ENCODE measurements at regions not wholly inside any gene's neighbourhood (a gene's known extent, or its start where the extent isn't known, plus 50 kb on each side); places are given as distances from the start of the nearest gene placed in this dataset.
"Not testable (repeated sequence)": the region's sequence is repeated elsewhere in the genome, so short reads cannot be mapped to it uniquely, and the experiment has no call there.

GRCh38 chr20:58037631-58038030 lies 190.8 kb downstream of the ANKRD60 start:
- Histone ChIP-seq H3K9me2 (replicated peaks; ENCODE audit: insufficient read depth, low read length) (no peaks in the 10 kb centered on the region), H3K9ac (ENCODE audit: low read length) (no peak overlapping the region), H3K27ac (ENCODE audit: low read length) (no peak overlapping the region), H3K79me2 (ENCODE audit: low read length) (no peaks in the 10 kb centered on the region), H2AFZ (ENCODE audit: low read length) (no peak overlapping the region), H3K4me1 (ENCODE audit: low read length) (no peaks in the 10 kb centered on the region), H3K36me3 (ENCODE audit: insufficient read depth, low read length) (no peaks in the 10 kb centered on the region), H4K20me1 (ENCODE audit: insufficient read depth, low read depth, low read length) (no peaks in the 10 kb centered on the region), H3K27me3 (ENCODE audit: low read length) (no peaks in the 10 kb centered on the region), H3K4me2 (ENCODE audit: low read depth, low read length, poor library complexity, severe bottlenecking) (no peak overlapping the region), H3K4me3 (ENCODE audit: low read length) (no peak overlapping the region), H3K9me3 (ENCODE audit: low read length) (no peaks in the 10 kb centered on the region)
- no peak for DNase-seq

DNA sequence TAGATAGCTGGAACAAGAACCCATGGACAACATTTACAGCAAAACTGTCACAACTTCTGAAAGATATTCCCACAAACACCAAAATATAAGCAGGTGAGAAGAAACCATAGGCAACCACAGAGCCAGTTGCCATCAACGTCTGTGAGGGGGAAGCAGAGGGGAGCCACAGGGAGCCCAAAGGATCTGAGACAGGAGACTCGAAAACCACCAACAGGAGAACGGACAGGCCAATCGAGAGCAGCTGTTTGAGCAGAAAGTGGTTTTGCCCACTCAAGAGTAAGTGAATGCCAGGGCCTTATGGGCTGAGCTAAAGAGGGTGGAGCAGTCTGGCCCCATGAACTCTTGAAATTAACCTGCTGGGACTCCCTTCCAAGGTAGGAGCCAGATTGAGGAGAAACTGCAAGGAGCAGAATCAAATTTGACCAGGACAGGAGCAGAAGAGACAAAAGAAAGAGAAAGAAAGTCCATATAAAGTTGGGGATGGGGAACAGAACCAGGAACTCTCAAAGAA lies 195.4 kb downstream of the ANKRD60 start:
- Histone ChIP-seq H3K4me3 (ENCODE audit: low read length) (no peak overlapping the region), H3K79me2 (ENCODE audit: low read length) (no peaks in the 10 kb centered on the region), H3K27ac (ENCODE audit: low read length) (no peak overlapping the region), H3K9me2 (replicated peaks; ENCODE audit: insufficient read depth, low read length) (no peaks in the 10 kb centered on the region), H3K27me3 (ENCODE audit: low read length) (no peaks in the 10 kb centered on the region), H3K36me3 (ENCODE audit: insufficient read depth, low read length) (no peaks in the 10 kb centered on the region), H4K20me1 (ENCODE audit: insufficient read depth, low read depth, low read length) (no peaks in the 10 kb centered on the region), H3K4me2 (ENCODE audit: low read depth, low read length, poor library complexity, severe bottlenecking) (no peak overlapping the region), H2AFZ (ENCODE audit: low read length) (no peak overlapping the region), H3K9ac (ENCODE audit: low read length) (no peak overlapping the region), H3K9me3 (ENCODE audit: low read length) (no peaks in the 10 kb centered on the region), H3K4me1 (ENCODE audit: low read length) (no peaks in the 10 kb centered on the region)
- DNase-seq, result no peak

GRCh38 chr20:58032599-58032998 lies 195.9 kb downstream of the ANKRD60 start:
- DNase-seq, result no peak
- no peaks in the 10 kb centered on the region for H3K9me2 ChIP-seq (replicated peaks; ENCODE audit: insufficient read depth, low read length)
- no peak overlapping the region for H3K9ac ChIP-seq (ENCODE audit: low read length)
- H3K4me1 ChIP-seq (ENCODE audit: low read length), result no peaks in the 10 kb centered on the region
- H2AFZ ChIP-seq (ENCODE audit: low read length), result no peak overlapping the region
- no peak overlapping the region for H3K27ac ChIP-seq (ENCODE audit: low read length)
- no peak overlapping the region for H3K4me3 ChIP-seq (ENCODE audit: low read length)
- no peaks in the 10 kb centered on the region for H3K79me2 ChIP-seq (ENCODE audit: low read length)
- H3K4me2 ChIP-seq (ENCODE audit: low read depth, low read length, poor library complexity, severe bottlenecking), result no peak overlapping the region
- H3K27me3 ChIP-seq (ENCODE audit: low read length), result no peaks in the 10 kb centered on the region
- no peaks in the 10 kb centered on the region for H3K9me3 ChIP-seq (ENCODE audit: low read length)
- H4K20me1 ChIP-seq (ENCODE audit: insufficient read depth, low read depth, low read length), result no peaks in the 10 kb centered on the region
- H3K36me3 ChIP-seq (ENCODE audit: insufficient read depth, low read length), result no peaks in the 10 kb centered on the region

GRCh38 chr20:58031350-58031749 lies 197.1 kb downstream of the ANKRD60 start:
- not testable (repeated sequence) for H3K9me2 ChIP-seq (replicated peaks; ENCODE audit: insufficient read depth, low read length); H3K9ac ChIP-seq (ENCODE audit: low read length); H3K9me3 ChIP-seq (ENCODE audit: low read length); H3K4me2 ChIP-seq (ENCODE audit: low read depth, low read length, poor library complexity, severe bottlenecking); H3K79me2 ChIP-seq (ENCODE audit: low read length); H4K20me1 ChIP-seq (ENCODE audit: insufficient read depth, low read depth, low read length); DNase-seq; H3K4me1 ChIP-seq (ENCODE audit: low read length); H3K36me3 ChIP-seq (ENCODE audit: insufficient read depth, low read length); H3K27ac ChIP-seq (ENCODE audit: low read length); H3K27me3 ChIP-seq (ENCODE audit: low read length); H2AFZ ChIP-seq (ENCODE audit: low read length); H3K4me3 ChIP-seq (ENCODE audit: low read length)

DNA sequence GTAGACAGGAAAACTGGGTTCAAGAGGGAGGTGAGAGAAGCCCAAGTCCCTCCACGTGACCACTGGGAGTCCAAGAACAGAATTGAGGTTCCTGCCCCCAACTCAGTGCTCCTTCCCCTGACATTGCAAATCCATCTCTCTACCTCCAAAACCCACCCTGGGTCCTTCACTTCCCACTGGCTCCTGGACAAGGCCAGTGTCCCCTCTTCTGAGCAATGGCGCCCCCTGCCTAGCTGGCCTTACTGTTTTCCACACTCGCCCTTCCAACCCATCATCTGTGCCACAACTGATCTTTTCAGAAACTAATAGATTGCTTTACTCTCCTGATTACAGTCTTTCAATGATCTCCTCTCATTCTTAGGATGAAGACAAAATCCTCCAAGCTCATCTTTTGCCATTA lies 200.3 kb downstream of the ANKRD60 start:
- Histone ChIP-seq H3K36me3 (ENCODE audit: insufficient read depth, low read length) (no peaks in the 10 kb centered on the region), H3K9me3 (ENCODE audit: low read length) (no peaks in the 10 kb centered on the region), H2AFZ (ENCODE audit: low read length) (no peak overlapping the region), H3K4me2 (ENCODE audit: low read depth, low read length, poor library complexity, severe bottlenecking) (no peak overlapping the region), H3K27me3 (ENCODE audit: low read length) (no peaks in the 10 kb centered on the region), H3K27ac (ENCODE audit: low read length) (no peak overlapping the region), H3K4me1 (ENCODE audit: low read length) (no peaks in the 10 kb centered on the region), H3K4me3 (ENCODE audit: low read length) (no peak overlapping the region), H3K79me2 (ENCODE audit: low read length) (no peaks in the 10 kb centered on the region), H3K9ac (ENCODE audit: low read length) (no peak overlapping the region), H4K20me1 (ENCODE audit: insufficient read depth, low read depth, low read length) (no peaks in the 10 kb centered on the region), H3K9me2 (replicated peaks; ENCODE audit: insufficient read depth, low read length) (no peaks in the 10 kb centered on the region)
- DNase-seq, result no peak

- H3K36me3 ChIP-seq (ENCODE audit: insufficient read depth, low read length), result no peaks in the 10 kb centered on the region
- no peaks in the 10 kb centered on the region for H3K27me3 ChIP-seq (ENCODE audit: low read length)
- no peak overlapping the region for H3K4me2 ChIP-seq (ENCODE audit: low read depth, low read length, poor library complexity, severe bottlenecking)
- H4K20me1 ChIP-seq (ENCODE audit: insufficient read depth, low read depth, low read length), result no peaks in the 10 kb centered on the region
- no peak overlapping the region for H2AFZ ChIP-seq (ENCODE audit: low read length)
- no peaks in the 10 kb centered on the region for H3K4me1 ChIP-seq (ENCODE audit: low read length)
- no peak overlapping the region for H3K4me3 ChIP-seq (ENCODE audit: low read length)
- H3K9ac ChIP-seq (ENCODE audit: low read length), result no peak overlapping the region
- no peaks in the 10 kb centered on the region for H3K9me3 ChIP-seq (ENCODE audit: low read length)
- DNase-seq, result no peak
- no peak overlapping the region for H3K27ac ChIP-seq (ENCODE audit: low read length)
- H3K79me2 ChIP-seq (ENCODE audit: low read length), result no peaks in the 10 kb centered on the region
- H3K9me2 ChIP-seq (replicated peaks; ENCODE audit: insufficient read depth, low read length), result no peaks in the 10 kb centered on the region
Measured at GRCh38 chr20:58026361-58026760, 202.1 kb downstream of the ANKRD60 start.

- Histone ChIP-seq H3K27ac (ENCODE audit: low read length) (no peak overlapping the region), H3K4me1 (ENCODE audit: low read length) (no peaks in the 10 kb centered on the region), H3K4me2 (ENCODE audit: low read depth, low read length, poor library complexity, severe bottlenecking) (no peak overlapping the region), H4K20me1 (ENCODE audit: insufficient read depth, low read depth, low read length) (no peaks in the 10 kb centered on the region), H3K79me2 (ENCODE audit: low read length) (no peaks in the 10 kb centered on the region), H2AFZ (ENCODE audit: low read length) (no peak overlapping the region), H3K9me2 (replicated peaks; ENCODE audit: insufficient read depth, low read length) (no peaks in the 10 kb centered on the region), H3K27me3 (ENCODE audit: low read length) (no peaks in the 10 kb centered on the region), H3K9ac (ENCODE audit: low read length) (no peak overlapping the region), H3K36me3 (ENCODE audit: insufficient read depth, low read length) (no peaks in the 10 kb centered on the region), H3K4me3 (ENCODE audit: low read length) (no peak overlapping the region), H3K9me3 (ENCODE audit: low read length) (no peaks in the 10 kb centered on the region)
- DNase-seq, result no peak
Measured at GRCh38 chr20:58025233-58025632, 203.2 kb downstream of the ANKRD60 start.

GRCh38 chr20:58024241-58024721 lies 204.2 kb downstream of the ANKRD60 start:
- Histone ChIP-seq H3K79me2 (ENCODE audit: low read length) (no peaks in the 10 kb centered on the region), H3K9ac (ENCODE audit: low read length) (no peak overlapping the region), H3K4me2 (ENCODE audit: low read depth, low read length, poor library complexity, severe bottlenecking) (no peak overlapping the region), H2AFZ (ENCODE audit: low read length) (no peak overlapping the region), H3K9me2 (replicated peaks; ENCODE audit: insufficient read depth, low read length) (no peaks in the 10 kb centered on the region), H3K36me3 (ENCODE audit: insufficient read depth, low read length) (no peaks in the 10 kb centered on the region), H3K4me3 (ENCODE audit: low read length) (no peak overlapping the region), H3K27ac (ENCODE audit: low read length) (no peak overlapping the region), H4K20me1 (ENCODE audit: insufficient read depth, low read depth, low read length) (no peaks in the 10 kb centered on the region), H3K27me3 (ENCODE audit: low read length) (no peaks in the 10 kb centered on the region), H3K9me3 (ENCODE audit: low read length) (no peaks in the 10 kb centered on the region), H3K4me1 (ENCODE audit: low read length) (no peaks in the 10 kb centered on the region)
- DNase-seq, result no peak

DNA sequence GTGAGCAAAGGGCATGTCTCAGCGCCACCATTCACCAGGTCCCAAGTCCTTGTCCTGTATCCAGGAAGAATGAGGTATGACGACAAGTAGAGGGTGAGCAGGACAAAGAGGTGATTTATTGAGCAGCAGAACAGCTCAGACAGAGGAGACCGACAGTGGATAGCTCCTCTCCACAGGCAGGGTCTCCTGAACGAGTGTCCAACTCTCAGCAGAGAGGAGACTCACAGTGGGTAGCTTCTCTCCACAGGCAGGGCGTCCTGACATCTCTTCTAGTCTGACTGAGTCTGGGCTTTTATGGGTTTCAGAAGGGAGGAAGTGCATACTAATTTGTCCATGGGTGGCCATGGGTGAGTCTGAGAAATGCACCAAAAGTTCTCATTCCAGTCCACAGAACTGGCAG lies 204.7 kb downstream of the ANKRD60 start:
- Histone ChIP-seq H3K27me3 (ENCODE audit: low read length) (no peaks in the 10 kb centered on the region), H3K9me2 (replicated peaks; ENCODE audit: insufficient read depth, low read length) (no peaks in the 10 kb centered on the region), H3K36me3 (ENCODE audit: insufficient read depth, low read length) (no peaks in the 10 kb centered on the region), H3K9me3 (ENCODE audit: low read length) (no peaks in the 10 kb centered on the region), H3K27ac (ENCODE audit: low read length) (no peak overlapping the region), H3K79me2 (ENCODE audit: low read length) (no peaks in the 10 kb centered on the region), H3K9ac (ENCODE audit: low read length) (no peak overlapping the region), H3K4me2 (ENCODE audit: low read depth, low read length, poor library complexity, severe bottlenecking) (no peak overlapping the region), H3K4me1 (ENCODE audit: low read length) (no peaks in the 10 kb centered on the region), H3K4me3 (ENCODE audit: low read length) (no peak overlapping the region), H2AFZ (ENCODE audit: low read length) (no peak overlapping the region), H4K20me1 (ENCODE audit: insufficient read depth, low read depth, low read length) (no peaks in the 10 kb centered on the region)
- no peak for DNase-seq

All from Karpas-422 (cell line).